Endothelial cell of umbilical vein (primary cell): ENCODE measurements at regions not wholly inside any gene's neighbourhood (a gene's known extent, or its start where the extent isn't known, plus 50 kb on each side); places are given as distances from the start of the nearest gene placed in this dataset.

Experiments used
- EZH2 ChIP-seq: IDR thresholded peaks from 2 replicates; pipeline ENCODE4 v1.6.1; 2012; ENCODE audit warnings: borderline replicate concordance, low read depth, mild to moderate bottlenecking, moderate library complexity, low read length, inconsistent platforms; ENCODE audit not compliant: severe bottlenecking
- FOS ChIP-seq: IDR thresholded peaks from 2 replicates; pipeline ENCODE4 v1.6.1; 2011; ENCODE audit warnings: mild to moderate bottlenecking, low read length, moderate library complexity, borderline replicate concordance; ENCODE audit not compliant: insufficient read depth
- JUN ChIP-seq: IDR thresholded peaks from 2 replicates; pipeline ENCODE4 v1.6.1; 2011; ENCODE audit warnings: borderline replicate concordance, low read depth; ENCODE audit not compliant: insufficient read length, insufficient read depth
- MYC ChIP-seq: IDR thresholded peaks from one replicate; pipeline ENCODE4 v1.6.1; 2011; ENCODE audit warnings: mild to moderate bottlenecking, low read depth, low read length
- POLR2A ChIP-seq: IDR thresholded peaks from 2 replicates; pipeline ENCODE4 v1.6.1; 2012; ENCODE audit warnings: low read depth, mild to moderate bottlenecking, control low read depth, low read length
- POLR2AphosphoS5 ChIP-seq: IDR thresholded peaks from 2 replicates; pipeline ENCODE4 v1.6.1; 2012; ENCODE audit warnings: low read depth, mild to moderate bottlenecking, control low read depth, low read length, moderate library complexity; ENCODE audit not compliant: insufficient read depth
- TF ChIP-seq, protein P1 (sequence below), 2 donors: IDR thresholded peaks; 1 replicate in 1 of 2; 2 replicates in 1 of 2; pipeline ENCODE4 v1.5.1; 2011; ENCODE audit warnings: low read length in 2 of 2, mild to moderate bottlenecking in 2 of 2, moderate library complexity in 2 of 2, control low read depth in 1 of 2, inconsistent platforms in 1 of 2, low read depth in 1 of 2; ENCODE audit not compliant: insufficient read depth in 1 of 2; ENCODE audit errors: extremely low read depth in 1 of 2

DNA sequence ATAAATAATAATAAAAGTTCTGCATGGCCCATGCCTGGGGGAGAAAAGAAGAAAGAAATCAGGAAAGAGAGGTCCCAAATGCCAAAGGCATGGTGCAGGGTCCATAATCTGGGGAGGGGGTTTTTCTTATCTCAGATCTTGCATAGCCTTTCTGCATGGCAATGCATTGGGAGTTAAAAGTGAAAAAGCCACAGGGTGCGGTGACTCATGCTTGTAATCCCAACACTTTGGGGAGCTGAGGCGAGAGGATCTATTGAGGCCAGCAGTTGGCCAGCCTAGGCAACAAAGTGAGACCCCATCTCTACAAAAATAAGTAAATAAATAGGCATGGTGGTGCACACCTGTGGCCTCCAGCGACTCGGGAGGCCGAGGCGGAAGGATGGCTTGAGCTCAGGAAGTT is 76.8 kb upstream of the GATA2 start:
- no peak for TF ChIP-seq POLR2A
- TF ChIP-seq, protein P1, sequence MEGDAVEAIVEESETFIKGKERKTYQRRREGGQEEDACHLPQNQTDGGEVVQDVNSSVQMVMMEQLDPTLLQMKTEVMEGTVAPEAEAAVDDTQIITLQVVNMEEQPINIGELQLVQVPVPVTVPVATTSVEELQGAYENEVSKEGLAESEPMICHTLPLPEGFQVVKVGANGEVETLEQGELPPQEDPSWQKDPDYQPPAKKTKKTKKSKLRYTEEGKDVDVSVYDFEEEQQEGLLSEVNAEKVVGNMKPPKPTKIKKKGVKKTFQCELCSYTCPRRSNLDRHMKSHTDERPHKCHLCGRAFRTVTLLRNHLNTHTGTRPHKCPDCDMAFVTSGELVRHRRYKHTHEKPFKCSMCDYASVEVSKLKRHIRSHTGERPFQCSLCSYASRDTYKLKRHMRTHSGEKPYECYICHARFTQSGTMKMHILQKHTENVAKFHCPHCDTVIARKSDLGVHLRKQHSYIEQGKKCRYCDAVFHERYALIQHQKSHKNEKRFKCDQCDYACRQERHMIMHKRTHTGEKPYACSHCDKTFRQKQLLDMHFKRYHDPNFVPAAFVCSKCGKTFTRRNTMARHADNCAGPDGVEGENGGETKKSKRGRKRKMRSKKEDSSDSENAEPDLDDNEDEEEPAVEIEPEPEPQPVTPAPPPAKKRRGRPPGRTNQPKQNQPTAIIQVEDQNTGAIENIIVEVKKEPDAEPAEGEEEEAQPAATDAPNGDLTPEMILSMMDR (IDR thresholded peaks at IDR 0.05; ENCODE audit: extremely low read depth in 1 of 2, insufficient read depth in 1 of 2, low read depth in 1 of 2, low read length in 2 of 2) = no peak
- no peak for TF ChIP-seq POLR2AphosphoS5
- TF ChIP-seq MYC = no peak
- TF ChIP-seq EZH2 = no peak
- no peak for TF ChIP-seq FOS
- TF ChIP-seq JUN = no peak
